ENCODE measurements at regions not wholly inside any gene's neighbourhood (a gene's known extent, or its start where the extent isn't known, plus 50 kb on each side); places are given as distances from the start of the nearest gene placed in this dataset.
"Not testable (repeated sequence)": the region's sequence is repeated elsewhere in the genome, so short reads cannot be mapped to it uniquely, and the experiment has no call there.

GRCh38 chr17:20695871-20696270 lies 116.3 kb downstream of the CDRT15L2 start:
- TF ChIP-seq POLR2AphosphoS5 (IDR thresholded peaks at IDR 0.05; ENCODE audit: borderline replicate concordance, low read depth, low read length); EZH2 (IDR thresholded peaks at IDR 0.05): not testable (repeated sequence)

All from SK-N-MC (cell line).